ENCODE measurements at regions not wholly inside any gene's neighbourhood (a gene's known extent, or its start where the extent isn't known, plus 50 kb on each side); places are given as distances from the start of the nearest gene placed in this dataset.

DNA sequence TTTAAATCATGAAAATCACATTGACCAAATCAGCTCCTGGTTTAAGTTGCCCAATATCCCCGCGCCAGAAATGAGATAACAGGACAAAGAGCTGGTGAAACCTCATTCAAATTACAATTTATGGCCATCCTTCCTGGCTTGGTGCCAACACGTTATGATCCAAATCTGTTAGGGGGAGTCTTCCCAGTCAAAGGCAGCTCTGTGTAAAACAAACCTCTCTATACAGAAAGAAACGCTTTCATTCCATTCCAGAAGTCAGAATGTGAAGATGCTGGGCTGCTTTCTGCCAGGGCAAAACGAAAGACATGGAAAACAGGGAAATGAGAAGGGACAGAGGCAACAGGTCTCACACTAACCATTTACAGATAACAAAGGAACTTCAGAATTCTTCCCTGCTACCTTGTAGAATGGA is 53.5 kb upstream of the TIAM1 start:
- Histone ChIP-seq H3K79me2 (ENCODE audit: control insufficient read depth, insufficient read depth, low read length) (no peaks in the 10 kb centered on the region), H3K9ac (replicated peaks; ENCODE audit: extremely low read depth, insufficient read depth, low read length) (no peak overlapping the region), H2AFZ (ENCODE audit: low read depth, low read length) (no peak overlapping the region), H3K9me1 (replicated peaks; ENCODE audit: control insufficient read depth, extremely low read depth, insufficient read depth, low read length) (no peaks in the 10 kb centered on the region), H3K27me3 (ENCODE audit: control insufficient read depth in 2 of 2, insufficient read depth in 2 of 2, low read length in 2 of 2) (no peaks in the 10 kb centered on the region), H3K4me3 (replicated peaks in 1 of 3; ENCODE audit: insufficient read depth in 1 of 3, low read depth in 1 of 3, low read length in 3 of 3) (no peak overlapping the region), H3K4me2 (ENCODE audit: insufficient read depth, low read length) (no peak overlapping the region), H3K36me3 (ENCODE audit: control insufficient read depth in 2 of 2, extremely low read depth in 1 of 2, insufficient read depth in 2 of 2, low read length in 2 of 2) (no peaks in the 10 kb centered on the region), H4K20me1 (replicated peaks; ENCODE audit: control insufficient read depth, extremely low read depth, insufficient read depth, low read length) (no peaks in the 10 kb centered on the region), H3K4me1 (ENCODE audit: control insufficient read depth, extremely low read depth, insufficient read depth, low read length) (no peaks in the 10 kb centered on the region), H3K27ac (ENCODE audit: insufficient read depth, low read depth, low read length) (no peak overlapping the region), H3K9me3 (replicated peaks; ENCODE audit: control insufficient read depth, insufficient read depth, low read length) (no peaks in the 10 kb centered on the region)
- intact Hi-C loops (cut with micrococcal nuclease): no loop called here
- ChIA-PET POLR2A (no interaction called here), CTCF (no interaction called here)
- no TSS peak for BruUV-seq (replicated peaks)
- no peak for DNase-seq (ENCODE audit: low read depth, low spot score)
- TF ChIP-seq, protein P1, sequence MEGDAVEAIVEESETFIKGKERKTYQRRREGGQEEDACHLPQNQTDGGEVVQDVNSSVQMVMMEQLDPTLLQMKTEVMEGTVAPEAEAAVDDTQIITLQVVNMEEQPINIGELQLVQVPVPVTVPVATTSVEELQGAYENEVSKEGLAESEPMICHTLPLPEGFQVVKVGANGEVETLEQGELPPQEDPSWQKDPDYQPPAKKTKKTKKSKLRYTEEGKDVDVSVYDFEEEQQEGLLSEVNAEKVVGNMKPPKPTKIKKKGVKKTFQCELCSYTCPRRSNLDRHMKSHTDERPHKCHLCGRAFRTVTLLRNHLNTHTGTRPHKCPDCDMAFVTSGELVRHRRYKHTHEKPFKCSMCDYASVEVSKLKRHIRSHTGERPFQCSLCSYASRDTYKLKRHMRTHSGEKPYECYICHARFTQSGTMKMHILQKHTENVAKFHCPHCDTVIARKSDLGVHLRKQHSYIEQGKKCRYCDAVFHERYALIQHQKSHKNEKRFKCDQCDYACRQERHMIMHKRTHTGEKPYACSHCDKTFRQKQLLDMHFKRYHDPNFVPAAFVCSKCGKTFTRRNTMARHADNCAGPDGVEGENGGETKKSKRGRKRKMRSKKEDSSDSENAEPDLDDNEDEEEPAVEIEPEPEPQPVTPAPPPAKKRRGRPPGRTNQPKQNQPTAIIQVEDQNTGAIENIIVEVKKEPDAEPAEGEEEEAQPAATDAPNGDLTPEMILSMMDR (IDR thresholded peaks at IDR 0.05; ENCODE audit: extremely low read depth in 1 of 2, insufficient read depth in 1 of 2, low read depth in 1 of 2, low read length in 2 of 2): no peak
- TF ChIP-seq GATA2 (IDR thresholded peaks at IDR 0.05; ENCODE audit: insufficient read depth, insufficient read length, low read depth, low read length) (no peak), POLR2A (IDR thresholded peaks at IDR 0.05; ENCODE audit: low read depth, low read length) (no peak), EZH2 (IDR thresholded peaks at IDR 0.05; ENCODE audit: borderline replicate concordance, low read depth, low read length, severe bottlenecking) (no peak), JUN (IDR thresholded peaks at IDR 0.05; ENCODE audit: borderline replicate concordance, insufficient read depth, insufficient read length, low read depth) (no peak), FOS (IDR thresholded peaks at IDR 0.05; ENCODE audit: borderline replicate concordance, insufficient read depth, low read length) (no peak), POLR2AphosphoS5 (IDR thresholded peaks at IDR 0.05; ENCODE audit: insufficient read depth, low read depth, low read length) (no peak), MYC (IDR thresholded peaks at IDR 0.05; ENCODE audit: low read depth, low read length) (no peak)
- TF ChIP-seq, protein P2, sequence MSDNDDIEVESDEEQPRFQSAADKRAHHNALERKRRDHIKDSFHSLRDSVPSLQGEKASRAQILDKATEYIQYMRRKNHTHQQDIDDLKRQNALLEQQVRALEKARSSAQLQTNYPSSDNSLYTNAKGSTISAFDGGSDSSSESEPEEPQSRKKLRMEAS (IDR thresholded peaks at IDR 0.05; ENCODE audit: insufficient read depth, insufficient read length): no peak
- dilution Hi-C loops (cut with MboI; ENCODE audit: extremely low pct_ligation_motif_present, low sequenced_read_pairs): no loop called here
- FAIRE-seq: no peak
